Pancreas (tissue), 10 donors: ENCODE measurements at regions not wholly inside any gene's neighbourhood (a gene's known extent, or its start where the extent isn't known, plus 50 kb on each side); places are given as distances from the start of the nearest gene placed in this dataset.

ENCODE experiments used
- ATAC-seq, 4 donors: fragments of 200-7000 bp; cut with Tn5 transposase; one replicate each; pipeline versions ENCODE4 v1.8.0 to v1.9.1; 2020; ENCODE audit warnings: mild to moderate bottlenecking in 4 of 4, moderate library complexity in 4 of 4
- DNase-seq, 6 donors: peaks; one replicate each; pipeline ENCODE4 v3.0.0-alpha.2; 2020
- FAIRE-seq: peaks from 2 replicates; lab custom pipeline; 2012; peaks lifted over from hg19 to GRCh38; lab: Jason Lieb, UNC
- H3K27ac ChIP-seq, 4 donors: fragments of 200-600 bp; sonication (generic); 1 replicate in 3 of 4; 2 replicates in 1 of 4; pipeline versions ENCODE4 v1.5.0 to v1.8.0; 2020
- H3K27me3 ChIP-seq, 4 donors: fragments of 200-600 bp; one replicate each; pipeline ENCODE4 v1.8.0; 2021
- H3K36me3 ChIP-seq, 3 donors: fragments of 200-600 bp; sonication (generic) in 1 of 3; one replicate each; pipeline versions ENCODE4 v1.5.0 to v1.8.0; 2020 to 2021
- H3K4me1 ChIP-seq, 3 donors: fragments of 200-600 bp; one replicate each; pipeline ENCODE4 v1.8.0; 2021
- H3K4me3 ChIP-seq, 4 donors: fragments of 200-600 bp; sonication (generic) in 2 of 4; one replicate each; pipeline versions ENCODE4 v1.5.0 to v1.8.0; 2020 to 2021
- H3K9me3 ChIP-seq, 4 donors: fragments of 200-600 bp; one replicate each; pipeline ENCODE4 v1.8.0; 2021
- CTCF ChIP-seq, 4 donors: fragments of 200-600 bp; sonication (generic) in 3 of 4; IDR thresholded peaks; one replicate each; pipeline versions ENCODE4 v1.5.0 to v1.8.0; 2021; ENCODE audit warnings: antibody characterized with exemption in 4 of 4
- WGBS, 2 donors: extraction: QIAGEN DNeasy Blood & Tissue Kit; methylation state at CpG; one replicate each; pipeline ENCODE4 v1.1.7; 2013; 5-methylcytosine and 5-hydroxymethylcytosine counted together
- intact Hi-C, 3 donors: fragments of 100-400 bp; cut with DNase I; formaldehyde crosslinking; loops; one replicate each; pipeline versions ENCODE4 v1.11.1 to v1.14.2; 2022
- donor health status: healthy with polysubstance abuse.
- donor health status: DM: no; HTN: no; CAD: no; lungs with moderate emphysema.
- donor health status: DM: no; HTN: no; CAD: no.
- donor health status: control.
- donor health status: control.
- donor health status: Bipolar disorder and iron deficiency.
- donor health status: DM: yes; HTN: yes; CAD: no.
- donor health status: DM: no; HTN: no; CAD: no.
- donor health status: DM: no; HTN: no; CAD: no.
- donor health status: DM: yes; HTN: yes; CAD: no.

- no peak overlapping the region for H3K27ac ChIP-seq
- H3K4me1 ChIP-seq = no peaks in the 10 kb centered on the region
- no peak for DNase-seq
- H3K27me3 ChIP-seq = no peaks in the 10 kb centered on the region
- WGBS, 2 donors = 64 to 67% methylated on average over 12 of the region's 12 CpGs
- no peak for FAIRE-seq
- ATAC-seq = no peak
- no peak overlapping the region for H3K4me3 ChIP-seq
- no peaks in the 10 kb centered on the region for H3K36me3 ChIP-seq
- no peak for TF ChIP-seq CTCF (IDR thresholded peaks at IDR 0.05)
- no peaks in the 10 kb centered on the region for H3K9me3 ChIP-seq
- intact Hi-C loops = no loop called here
These were observed 247.2 kb upstream of the CSF3R start for GRCh38 chr1:36729716-36730510.

DNA sequence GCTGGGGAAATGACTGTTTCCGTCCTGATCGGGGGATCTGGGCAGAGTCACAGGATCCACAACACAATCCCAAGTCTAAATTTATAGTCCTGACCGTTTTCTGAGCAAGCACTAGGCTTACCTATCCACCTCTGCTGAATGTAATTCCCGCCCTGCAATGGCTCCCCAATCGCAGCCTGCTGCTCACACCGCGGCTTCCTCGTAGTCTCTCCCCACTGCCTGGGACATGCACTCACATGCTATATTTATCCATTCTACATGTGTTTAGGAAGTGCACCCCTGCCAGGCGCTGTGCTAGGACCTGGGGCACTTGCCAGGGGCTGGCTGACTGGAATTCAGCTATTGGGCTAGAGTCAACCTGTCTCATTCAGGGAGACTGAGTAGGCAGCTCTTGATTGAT, 246.6 kb upstream of the CSF3R start:
- Histone ChIP-seq H3K27me3 (no peaks in the 10 kb centered on the region), H3K4me1 (no peaks in the 10 kb centered on the region), H3K9me3 (no peaks in the 10 kb centered on the region), H3K4me3 (no peak overlapping the region), H3K27ac (no peak overlapping the region), H3K36me3 (no peaks in the 10 kb centered on the region)
- DNase-seq (no peak), FAIRE-seq (no peak), ATAC-seq (no peak)
- 55 to 64% methylated on average over 9 of the region's 9 CpGs for WGBS, 2 donors
- intact Hi-C loops = no loop called here
- TF ChIP-seq CTCF (IDR thresholded peaks at IDR 0.05) = no peak

DNA sequence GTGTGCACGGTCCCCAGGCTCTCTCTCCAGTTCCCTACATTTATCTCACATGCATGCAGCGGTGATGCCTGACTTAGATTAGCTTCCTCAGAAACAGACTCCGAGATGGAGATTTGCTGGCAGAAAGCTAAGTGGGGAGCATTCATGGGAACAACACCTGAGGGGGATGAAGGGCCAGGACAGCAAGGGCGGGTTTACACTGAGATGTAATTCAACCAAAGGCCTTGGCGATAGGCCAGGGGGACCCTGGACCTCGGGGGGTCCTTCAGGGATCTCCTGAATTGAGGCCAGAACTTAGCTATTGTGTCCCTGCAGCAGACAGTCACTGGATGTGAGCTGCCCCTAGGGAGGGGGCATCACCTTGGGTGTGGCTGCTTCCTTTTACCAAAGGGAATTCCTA, 246.1 kb upstream of the CSF3R start:
- 53 to 60% methylated on average over 6 of the region's 6 CpGs for WGBS, 2 donors
- ATAC-seq (no peak), DNase-seq (no peak), FAIRE-seq (no peak)
- intact Hi-C loops = no loop called here
- no peak for TF ChIP-seq CTCF (IDR thresholded peaks at IDR 0.05)
- Histone ChIP-seq H3K36me3 (no peaks in the 10 kb centered on the region), H3K27ac (no peak overlapping the region), H3K4me1 (no peaks in the 10 kb centered on the region), H3K9me3 (no peaks in the 10 kb centered on the region), H3K27me3 (no peaks in the 10 kb centered on the region), H3K4me3 (no peak overlapping the region)

GRCh38 chr1:36728051-36728450, 245.3 kb upstream of the CSF3R start:
- H3K4me1 ChIP-seq = no peaks in the 10 kb centered on the region
- WGBS, 2 donors = 59 to 76% methylated on average over 7 to 8 of the region's 8 CpGs
- no peak for FAIRE-seq
- H3K27ac ChIP-seq = no peak overlapping the region
- H3K4me3 ChIP-seq = no peak overlapping the region
- H3K27me3 ChIP-seq = no peaks in the 10 kb centered on the region
- ATAC-seq = no peak
- no peaks in the 10 kb centered on the region for H3K9me3 ChIP-seq
- no peaks in the 10 kb centered on the region for H3K36me3 ChIP-seq
- TF ChIP-seq CTCF (IDR thresholded peaks at IDR 0.05) = no peak
- DNase-seq = no peak
- intact Hi-C loops = no loop called here

- H3K4me1 ChIP-seq = no peaks in the 10 kb centered on the region
- H3K27me3 ChIP-seq = peaks cover 0 to 3% (median 0%) of the 10 kb centered on the region in 4 donors
- no peak overlapping the region for H3K27ac ChIP-seq
- no peak for TF ChIP-seq CTCF (IDR thresholded peaks at IDR 0.05)
- FAIRE-seq = no peak
- no peak overlapping the region for H3K4me3 ChIP-seq
- DNase-seq = no peak
- H3K9me3 ChIP-seq = no peaks in the 10 kb centered on the region
- no peaks in the 10 kb centered on the region for H3K36me3 ChIP-seq
- 37 to 43% methylated on average over 3 of the region's 3 CpGs for WGBS, 2 donors
- intact Hi-C loops = no loop called here
- no peak for ATAC-seq
These were observed 242.4 kb upstream of the CSF3R start for GRCh38 chr1:36725151-36725550.
